Stomach (tissue), 4 donors: ENCODE measurements at regions not wholly inside any gene's neighbourhood (a gene's known extent, or its start where the extent isn't known, plus 50 kb on each side); places are given as distances from the start of the nearest gene placed in this dataset.

Experiments
- CTCF ChIP-seq, 7 experiments: fragments of 450-650 bp in 4 of 7; fragments of 200-600 bp in 3 of 7; sonication (generic) in 3 of 7; IDR thresholded peaks; one replicate each; pipeline ENCODE4 v1.5.1; 2016 to 2019; ENCODE audit warnings: antibody characterized with exemption in 7 of 7, control low read depth in 2 of 7, mild to moderate bottlenecking in 1 of 7
- EP300 ChIP-seq: sonication (generic); formaldehyde crosslinking; IDR thresholded peaks from one replicate; pipeline ENCODE4 v1.6.1; 2017; ENCODE audit warnings: antibody characterized with exemption
- POLR2A ChIP-seq, 4 donors: fragments of 450-650 bp; IDR thresholded peaks; one replicate each; pipeline ENCODE4 v1.6.1; 2016; ENCODE audit warnings: antibody characterized with exemption in 4 of 4, control low read depth in 2 of 4, mild to moderate bottlenecking in 1 of 4, moderate library complexity in 1 of 4

- no peak for TF ChIP-seq CTCF (IDR thresholded peaks at IDR 0.05)
- no peak for TF ChIP-seq POLR2A (IDR thresholded peaks at IDR 0.05)
- TF ChIP-seq EP300, result no peak
Measured at GRCh38 chr3:87359826-87360225, 83.4 kb upstream of the POU1F1 start.
